ENCODE measurements at regions not wholly inside any gene's neighbourhood (a gene's known extent, or its start where the extent isn't known, plus 50 kb on each side); places are given as distances from the start of the nearest gene placed in this dataset.
A peak's percentile ranks its signal among the peaks of the same experiment; 100 is the strongest.

DNA sequence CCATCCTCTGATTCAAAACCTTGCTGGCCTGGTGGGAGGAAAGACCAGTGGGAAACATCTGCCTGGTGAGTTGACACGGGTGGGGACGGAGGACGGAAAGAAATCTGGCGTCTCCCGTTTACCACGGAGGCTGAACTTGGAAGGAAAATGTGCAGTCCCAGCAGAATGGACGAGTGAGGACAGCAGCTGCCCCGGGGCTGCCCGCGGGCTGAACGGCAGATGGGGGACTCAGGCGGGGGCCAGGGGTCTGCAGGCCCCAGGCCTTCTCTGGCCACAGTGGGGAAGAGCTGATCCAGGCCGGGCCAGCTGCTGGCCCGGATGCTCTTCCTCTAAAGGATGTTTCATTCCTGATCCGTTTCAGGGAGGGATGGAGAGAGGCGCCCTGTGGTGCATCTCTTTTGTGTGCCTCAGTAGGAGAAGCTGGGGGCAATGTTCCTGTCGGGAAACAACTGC is 147.5 kb upstream of the CHST15 start:
- no peak for DNase-seq (ENCODE audit: low spot score)
- H2BK15ac ChIP-seq (ENCODE audit: low read length), result no peak overlapping the region
- no peaks in the 10 kb centered on the region for H3K36me3 ChIP-seq (replicated peaks in 1 of 2; ENCODE audit: control insufficient read depth in 2 of 2, insufficient read depth in 2 of 2, low read length in 2 of 2)
- no peak overlapping the region for H2BK120ac ChIP-seq (ENCODE audit: low read depth, low read length)
- no CpG with 5 or more reads among the region's 17 CpGs for WGBS, 2 donors (ENCODE audit: extremely low coverage in 2 of 2, insufficient read length in 2 of 2, insufficient replicate concordance in 1 of 2)
- no peak overlapping the region for H3K4ac ChIP-seq (ENCODE audit: low read length)
- no peak overlapping the region for H3K14ac ChIP-seq (ENCODE audit: low read length)
- H4K91ac ChIP-seq (ENCODE audit: low read depth, low read length, poor library complexity), result no peak overlapping the region
- H3K9me3 ChIP-seq (replicated peaks in 1 of 2; ENCODE audit: control insufficient read depth in 2 of 2, insufficient read depth in 1 of 2, low read depth in 1 of 2, low read length in 2 of 2), result no peaks in the 10 kb centered on the region
- H3K23ac ChIP-seq (ENCODE audit: low read depth, low read length, poor library complexity), result no peak overlapping the region
- no peaks in the 10 kb centered on the region for H3K27me3 ChIP-seq (ENCODE audit: control insufficient read depth in 3 of 3, insufficient read depth in 3 of 3, low read depth in 1 of 3, low read length in 3 of 3)
- no peak overlapping the region for H3K9ac ChIP-seq (ENCODE audit: low read depth, low read length, poor library complexity)
- no peaks in the 10 kb centered on the region for H3K4me1 ChIP-seq (ENCODE audit: control insufficient read depth in 2 of 2, insufficient read depth in 1 of 2, low read depth in 1 of 2, low read length in 2 of 2)
- no peak overlapping the region for H4K8ac ChIP-seq (ENCODE audit: low read depth, low read length)
- no peak overlapping the region for H3K18ac ChIP-seq (ENCODE audit: low read length)
- H3K4me3 ChIP-seq (ENCODE audit: low read length in 2 of 2), result no peak overlapping the region
- no peaks in the 10 kb centered on the region for H3K79me1 ChIP-seq (ENCODE audit: low read depth, low read length)
- no peak overlapping the region for H2BK5ac ChIP-seq (ENCODE audit: low read length)
- no peak overlapping the region for H3K4me2 ChIP-seq (ENCODE audit: insufficient read depth, low read length, poor library complexity, severe bottlenecking)
- H2AK5ac ChIP-seq (ENCODE audit: low read depth, low read length), result peak overlapping the region; percentile 21
- H2AFZ ChIP-seq (ENCODE audit: low read length), result peak overlapping the region; percentile 75
- no peak overlapping the region for H2BK12ac ChIP-seq (ENCODE audit: low read length)
- H3K27ac ChIP-seq (replicated peaks; ENCODE audit: low read length), result no peak overlapping the region

DNA sequence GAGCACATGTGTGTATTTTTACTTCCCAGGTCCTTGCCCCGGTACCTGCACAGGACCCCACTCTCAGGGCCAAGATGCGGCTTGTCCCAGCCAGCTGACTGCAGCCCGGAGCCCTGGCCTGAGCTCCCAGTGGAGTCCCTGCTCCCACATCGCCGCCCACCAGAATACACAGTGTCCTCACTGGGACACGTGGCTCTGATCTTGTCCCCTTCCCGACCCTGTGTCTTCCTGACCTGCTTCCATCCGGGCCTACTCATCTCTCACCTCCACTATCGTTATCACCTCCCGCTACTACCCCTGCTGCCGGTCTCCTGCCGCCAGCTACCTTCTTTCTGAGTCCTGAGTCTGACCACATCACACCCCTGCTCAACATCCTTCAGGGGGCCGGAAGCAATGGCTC is 146.3 kb upstream of the CHST15 start:
- H2BK5ac ChIP-seq (ENCODE audit: low read length), result no peak overlapping the region
- H2BK15ac ChIP-seq (ENCODE audit: low read length), result no peak overlapping the region
- no peak overlapping the region for H3K14ac ChIP-seq (ENCODE audit: low read length)
- H3K9ac ChIP-seq (ENCODE audit: low read depth, low read length, poor library complexity), result peak overlapping the region; percentile 9
- H3K4ac ChIP-seq (ENCODE audit: low read length), result no peak overlapping the region
- no peak overlapping the region for H2BK120ac ChIP-seq (ENCODE audit: low read depth, low read length)
- no peaks in the 10 kb centered on the region for H3K9me3 ChIP-seq (replicated peaks in 1 of 2; ENCODE audit: control insufficient read depth in 2 of 2, insufficient read depth in 1 of 2, low read depth in 1 of 2, low read length in 2 of 2)
- WGBS, 2 donors (ENCODE audit: extremely low coverage in 2 of 2, insufficient read length in 2 of 2, insufficient replicate concordance in 1 of 2), result no CpG with 5 or more reads among the region's 13 CpGs
- no peak for DNase-seq (ENCODE audit: low spot score)
- no peak overlapping the region for H3K27ac ChIP-seq (replicated peaks; ENCODE audit: low read length)
- no peak overlapping the region for H2AK5ac ChIP-seq (ENCODE audit: low read depth, low read length)
- no peak overlapping the region for H3K23ac ChIP-seq (ENCODE audit: low read depth, low read length, poor library complexity)
- no peak overlapping the region for H3K4me2 ChIP-seq (ENCODE audit: insufficient read depth, low read length, poor library complexity, severe bottlenecking)
- H2BK12ac ChIP-seq (ENCODE audit: low read length), result no peak overlapping the region
- H3K4me3 ChIP-seq (ENCODE audit: low read length in 2 of 2), result no peak overlapping the region
- no peak overlapping the region for H4K8ac ChIP-seq (ENCODE audit: low read depth, low read length)
- H3K36me3 ChIP-seq (replicated peaks in 1 of 2; ENCODE audit: control insufficient read depth in 2 of 2, insufficient read depth in 2 of 2, low read length in 2 of 2), result no peaks in the 10 kb centered on the region
- no peaks in the 10 kb centered on the region for H3K4me1 ChIP-seq (ENCODE audit: control insufficient read depth in 2 of 2, insufficient read depth in 1 of 2, low read depth in 1 of 2, low read length in 2 of 2)
- no peaks in the 10 kb centered on the region for H3K79me1 ChIP-seq (ENCODE audit: low read depth, low read length)
- H3K18ac ChIP-seq (ENCODE audit: low read length), result peak overlapping the region; percentile 2
- no peak overlapping the region for H2AFZ ChIP-seq (ENCODE audit: low read length)
- no peak overlapping the region for H4K91ac ChIP-seq (ENCODE audit: low read depth, low read length, poor library complexity)
- no peaks in the 10 kb centered on the region for H3K27me3 ChIP-seq (ENCODE audit: control insufficient read depth in 3 of 3, insufficient read depth in 3 of 3, low read depth in 1 of 3, low read length in 3 of 3)

DNA sequence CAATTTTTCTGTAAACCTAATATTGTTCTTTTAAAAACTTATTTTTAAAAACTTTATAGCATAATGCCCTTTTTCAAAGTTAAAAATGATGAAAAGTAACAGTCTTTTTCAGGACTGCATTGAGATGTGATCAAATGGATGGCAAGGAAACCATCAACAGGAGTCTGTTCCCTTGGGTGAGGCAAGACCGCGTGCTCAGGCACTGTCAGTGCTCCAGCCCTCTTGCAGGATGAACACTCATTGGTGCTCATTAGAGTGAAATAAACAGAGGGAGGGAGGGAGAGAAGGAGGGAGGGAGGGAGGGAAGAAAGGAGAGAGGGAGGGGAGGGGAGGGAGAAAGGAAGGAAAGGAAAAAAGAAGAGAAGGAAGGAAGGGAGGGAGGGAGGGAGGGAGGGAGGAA is 145.7 kb upstream of the CHST15 start:
- Histone ChIP-seq H3K18ac (ENCODE audit: low read length) (no peak overlapping the region), H2AK5ac (ENCODE audit: low read depth, low read length) (no peak overlapping the region), H3K4me3 (ENCODE audit: low read length in 2 of 2) (no peak overlapping the region), H3K4me1 (ENCODE audit: control insufficient read depth in 2 of 2, insufficient read depth in 1 of 2, low read depth in 1 of 2, low read length in 2 of 2) (no peaks in the 10 kb centered on the region), H3K36me3 (replicated peaks in 1 of 2; ENCODE audit: control insufficient read depth in 2 of 2, insufficient read depth in 2 of 2, low read length in 2 of 2) (no peaks in the 10 kb centered on the region), H3K79me1 (ENCODE audit: low read depth, low read length) (no peaks in the 10 kb centered on the region), H3K4me2 (ENCODE audit: insufficient read depth, low read length, poor library complexity, severe bottlenecking) (no peak overlapping the region), H3K9ac (ENCODE audit: low read depth, low read length, poor library complexity) (no peak overlapping the region), H3K9me3 (replicated peaks in 1 of 2; ENCODE audit: control insufficient read depth in 2 of 2, insufficient read depth in 1 of 2, low read depth in 1 of 2, low read length in 2 of 2) (no peaks in the 10 kb centered on the region), H3K27ac (replicated peaks; ENCODE audit: low read length) (no peak overlapping the region), H2BK120ac (ENCODE audit: low read depth, low read length) (no peak overlapping the region), H3K14ac (ENCODE audit: low read length) (no peak overlapping the region), H2BK12ac (ENCODE audit: low read length) (no peak overlapping the region), H4K91ac (ENCODE audit: low read depth, low read length, poor library complexity) (no peak overlapping the region), H4K8ac (ENCODE audit: low read depth, low read length) (no peak overlapping the region), H2BK5ac (ENCODE audit: low read length) (no peak overlapping the region), H3K23ac (ENCODE audit: low read depth, low read length, poor library complexity) (no peak overlapping the region), H2AFZ (ENCODE audit: low read length) (no peak overlapping the region), H2BK15ac (ENCODE audit: low read length) (no peak overlapping the region), H3K4ac (ENCODE audit: low read length) (no peak overlapping the region), H3K27me3 (ENCODE audit: control insufficient read depth in 3 of 3, insufficient read depth in 3 of 3, low read depth in 1 of 3, low read length in 3 of 3) (no peaks in the 10 kb centered on the region)
- no CpG with 5 or more reads among the region's 2 CpGs for WGBS, 2 donors (ENCODE audit: extremely low coverage in 2 of 2, insufficient read length in 2 of 2, insufficient replicate concordance in 1 of 2)
- no peak for DNase-seq (ENCODE audit: low spot score)

DNA sequence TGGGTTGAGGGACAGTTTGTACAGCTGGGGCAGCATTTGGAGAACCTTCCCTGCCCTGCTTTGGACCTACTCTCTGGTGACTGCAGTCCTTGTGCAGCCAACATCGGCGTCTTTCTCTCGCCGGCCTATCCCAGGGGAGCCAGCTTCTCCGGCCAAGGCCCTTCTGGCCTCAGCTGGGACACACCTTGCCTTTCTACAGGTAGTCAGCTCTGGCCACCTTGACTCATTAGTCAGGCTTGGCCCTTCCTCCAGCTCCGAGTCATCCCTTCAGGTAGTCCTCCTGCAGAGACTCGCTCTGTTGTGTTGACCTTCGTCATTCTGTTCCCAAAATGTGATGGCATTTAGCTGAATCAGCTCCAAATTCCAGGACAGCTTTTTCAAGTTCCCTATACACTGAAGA is 145.0 kb upstream of the CHST15 start:
- H3K18ac ChIP-seq (ENCODE audit: low read length), result peak overlapping the region; percentile 49
- H3K9me3 ChIP-seq (replicated peaks in 1 of 2; ENCODE audit: control insufficient read depth in 2 of 2, insufficient read depth in 1 of 2, low read depth in 1 of 2, low read length in 2 of 2), result no peaks in the 10 kb centered on the region
- no peak overlapping the region for H3K4me3 ChIP-seq (ENCODE audit: low read length in 2 of 2)
- no peak overlapping the region for H3K27ac ChIP-seq (replicated peaks; ENCODE audit: low read length)
- no peak overlapping the region for H4K8ac ChIP-seq (ENCODE audit: low read depth, low read length)
- no peak overlapping the region for H3K14ac ChIP-seq (ENCODE audit: low read length)
- no peaks in the 10 kb centered on the region for H3K79me1 ChIP-seq (ENCODE audit: low read depth, low read length)
- H2BK120ac ChIP-seq (ENCODE audit: low read depth, low read length), result no peak overlapping the region
- no peaks in the 10 kb centered on the region for H3K27me3 ChIP-seq (ENCODE audit: control insufficient read depth in 3 of 3, insufficient read depth in 3 of 3, low read depth in 1 of 3, low read length in 3 of 3)
- no peaks in the 10 kb centered on the region for H3K4me1 ChIP-seq (ENCODE audit: control insufficient read depth in 2 of 2, insufficient read depth in 1 of 2, low read depth in 1 of 2, low read length in 2 of 2)
- H4K91ac ChIP-seq (ENCODE audit: low read depth, low read length, poor library complexity), result no peak overlapping the region
- WGBS, 2 donors (ENCODE audit: extremely low coverage in 2 of 2, insufficient read length in 2 of 2, insufficient replicate concordance in 1 of 2), result no CpG with 5 or more reads among the region's 8 CpGs
- no peak overlapping the region for H2BK15ac ChIP-seq (ENCODE audit: low read length)
- H2BK5ac ChIP-seq (ENCODE audit: low read length), result no peak overlapping the region
- H3K4ac ChIP-seq (ENCODE audit: low read length), result no peak overlapping the region
- H3K36me3 ChIP-seq (replicated peaks in 1 of 2; ENCODE audit: control insufficient read depth in 2 of 2, insufficient read depth in 2 of 2, low read length in 2 of 2), result no peaks in the 10 kb centered on the region
- no peak overlapping the region for H2AFZ ChIP-seq (ENCODE audit: low read length)
- no peak overlapping the region for H3K9ac ChIP-seq (ENCODE audit: low read depth, low read length, poor library complexity)
- H3K23ac ChIP-seq (ENCODE audit: low read depth, low read length, poor library complexity), result no peak overlapping the region
- H3K4me2 ChIP-seq (ENCODE audit: insufficient read depth, low read length, poor library complexity, severe bottlenecking), result no peak overlapping the region
- H2AK5ac ChIP-seq (ENCODE audit: low read depth, low read length), result no peak overlapping the region
- peak overlapping the region; percentile 46 for H2BK12ac ChIP-seq (ENCODE audit: low read length)
- DNase-seq (ENCODE audit: low spot score), result no peak

Data from neuronal stem cell (in vitro differentiated cells).